ENCODE measurements at regions not wholly inside any gene's neighbourhood (a gene's known extent, or its start where the extent isn't known, plus 50 kb on each side); places are given as distances from the start of the nearest gene placed in this dataset.

DNA sequence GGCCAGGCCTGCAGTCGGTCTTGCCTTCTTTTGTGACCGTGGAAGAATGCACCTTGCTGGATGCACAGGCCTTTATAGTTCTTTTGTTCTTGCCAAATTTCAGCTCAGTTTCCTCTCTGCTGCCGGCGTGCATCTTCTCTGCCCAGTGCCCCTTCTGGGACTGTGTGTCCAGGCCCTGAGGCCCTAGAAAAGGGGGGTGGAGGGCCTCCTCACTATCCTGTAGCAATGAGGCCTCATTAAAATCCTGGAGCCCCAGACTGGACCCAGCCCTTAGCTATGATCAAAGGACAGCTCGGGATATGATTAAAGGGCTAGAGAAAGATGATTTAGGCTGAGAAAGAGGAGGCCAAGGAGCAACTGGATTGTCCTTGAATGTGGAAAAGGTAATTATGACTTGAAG lies 229.8 kb downstream of the SEC14L1 start:
- Histone ChIP-seq H4K5ac (ENCODE audit: insufficient read length, low read depth, low read length) (no peak overlapping the region), H3K56ac (replicated peaks; ENCODE audit: insufficient read length, low read depth, low read length) (no peak overlapping the region), H2BK12ac (ENCODE audit: low read depth, low read length) (no peak overlapping the region), H3K79me2 (ENCODE audit: control insufficient read depth in 1 of 2, insufficient read depth in 2 of 2, low read length in 2 of 2) (peaks cover 2 to 26% of the 10 kb centered on the region in 2 experiments; a peak in 3 of 4 replicates), H2BK15ac (ENCODE audit: low read length) (no peak overlapping the region), H2AFZ (ENCODE audit: low read length) (no peak overlapping the region), H3K79me1 (ENCODE audit: low read depth, low read length) (peaks cover 8% of the 10 kb centered on the region), H4K8ac (ENCODE audit: extremely low read depth, insufficient read depth, low read length) (no peak overlapping the region), H3K4me2 (ENCODE audit: insufficient read depth in 1 of 2, low read depth in 2 of 2, low read length in 2 of 2) (no peak overlapping the region), H3K18ac (ENCODE audit: extremely low read depth, low read length) (no peak overlapping the region), H3K27ac (ENCODE audit: low read depth, low read length) (no peak overlapping the region), H3K23ac (ENCODE audit: insufficient read length) (no peak overlapping the region), H3K4me3 (ENCODE audit: extremely low read depth in 1 of 4, insufficient read depth in 2 of 4, low read depth in 3 of 4, low read length in 4 of 4) (no peak overlapping the region), H2BK5ac (ENCODE audit: low read depth, low read length) (no peak overlapping the region), H3K23me2 (ENCODE audit: low read depth, low read length) (peaks cover 17% of the 10 kb centered on the region; the same call in 1 of the 2 replicates), H2BK20ac (ENCODE audit: low read length) (no peak overlapping the region), H2AK5ac (ENCODE audit: low read depth, low read length) (no peak overlapping the region), H3K4me1 (replicated peaks in 1 of 4; ENCODE audit: control insufficient read depth in 3 of 4, insufficient read depth in 4 of 4, low read length in 3 of 4) (peaks cover 8 to 47% (median 38%) of the 10 kb centered on the region in 4 experiments), H3K27me3 (replicated peaks in 1 of 4; ENCODE audit: control insufficient read depth in 3 of 4, extremely low read depth in 1 of 4, insufficient read depth in 3 of 4, low read length in 3 of 4) (no peaks in the 10 kb centered on the region), H4K20me1 (replicated peaks in 1 of 2; ENCODE audit: control insufficient read depth in 1 of 2, insufficient read depth in 2 of 2, low read length in 2 of 2) (peaks cover 9 to 14% of the 10 kb centered on the region in 2 experiments), H3K4ac (replicated peaks; ENCODE audit: insufficient read length, low read depth, low read length) (no peak overlapping the region), H3K9me3 (ENCODE audit: insufficient read depth in 2 of 2, low read depth in 1 of 2, low read length in 1 of 2) (no peaks in the 10 kb centered on the region), H3K9ac (replicated peaks in 1 of 4; ENCODE audit: extremely low read depth in 1 of 4, low read depth in 3 of 4, low read length in 3 of 4) (no peak overlapping the region), H3K14ac (ENCODE audit: insufficient read length) (no peak overlapping the region), H2BK120ac (replicated peaks; ENCODE audit: low read depth, low read length) (no peak overlapping the region), H4K91ac (replicated peaks; ENCODE audit: insufficient read length, low read length) (no peak overlapping the region), H3K36me3 (ENCODE audit: control insufficient read depth in 2 of 4, insufficient read depth in 4 of 4, low read length in 3 of 4) (no peaks in the 10 kb centered on the region)
- POLR2A ChIA-PET (ENCODE audit: partially characterized antibody) = interaction anchor here (0.9 to 1.0 kb wide), 2 partner anchors 11 to 70 kb away, joined by 3 to 4 read pairs; no protein-coding TSS in a partner anchor
- FAIRE-seq (no peak), DNase-seq (ENCODE audit: low read depth in 1 of 2, low spot score in 2 of 2) (no peak)
- CTCF ChIA-PET (ENCODE audit: partially characterized antibody) = interaction anchor here (0.8 to 1.5 kb wide), 3 partner anchors 13 to 60 kb away, joined by 4 to 6 read pairs (median 4); no protein-coding TSS in a partner anchor
- 78% methylated on average over 5 of the region's 5 CpGs; no CpG with 5 or more reads in 1 of the 2 experiments for WGBS, 2 experiments (ENCODE audit: extremely low coverage in 1 of 2, insufficient coverage in 1 of 2, insufficient read length in 1 of 2, insufficient replicate concordance in 2 of 2, low coverage in 1 of 2, low lambda C conversion rate in 2 of 2, missing lambda C conversion rate in 1 of 2)
- TF ChIP-seq RAD21 (IDR thresholded peaks at IDR 0.05 in 1 of 2, conservative IDR thresholded peaks at IDR 0.05 in 1 of 2; ENCODE audit: low read depth in 2 of 2, low read length in 2 of 2) (no peak), TAF7 (optimal IDR thresholded peaks at IDR 0.05; ENCODE audit: borderline replicate concordance, low read depth, low read length) (no peak), BACH1 (IDR thresholded peaks at IDR 0.05; ENCODE audit: low read length) (no peak), GTF2F1 (IDR thresholded peaks at IDR 0.05; ENCODE audit: borderline replicate concordance, low read depth, low read length) (no peak), SP2 (IDR thresholded peaks at IDR 0.05; ENCODE audit: low read length) (no peak), SAP30 (IDR thresholded peaks at IDR 0.05; ENCODE audit: insufficient read depth, insufficient replicate concordance, low read length) (no peak), CREB1 (IDR thresholded peaks at IDR 0.05) (no peak), FOSL1 (IDR thresholded peaks at IDR 0.05; ENCODE audit: insufficient read depth, low read depth, low read length) (no peak), MAFK (IDR thresholded peaks at IDR 0.05; ENCODE audit: low read depth, low read length) (no peak), NRF1 (IDR thresholded peaks at IDR 0.05; ENCODE audit: low read depth, low read length) (no peak), CBX8 (IDR thresholded peaks at IDR 0.05; ENCODE audit: borderline replicate concordance, low read depth, low read length) (no peak), RXRA (IDR thresholded peaks at IDR 0.05; ENCODE audit: insufficient read depth, low read depth, low read length) (no peak)
- TF ChIP-seq, protein P1, sequence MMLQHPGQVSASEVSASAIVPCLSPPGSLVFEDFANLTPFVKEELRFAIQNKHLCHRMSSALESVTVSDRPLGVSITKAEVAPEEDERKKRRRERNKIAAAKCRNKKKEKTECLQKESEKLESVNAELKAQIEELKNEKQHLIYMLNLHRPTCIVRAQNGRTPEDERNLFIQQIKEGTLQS (IDR thresholded peaks at IDR 0.05; ENCODE audit: insufficient read depth, low read depth, low read length) = no peak
